GM10266 (cell line): ENCODE measurements at regions not wholly inside any gene's neighbourhood (a gene's known extent, or its start where the extent isn't known, plus 50 kb on each side); places are given as distances from the start of the nearest gene placed in this dataset.

Experiments
- DNase-seq: peaks from one replicate; pipeline ENCODE4 v3.0.0; 2012; ENCODE audit errors: extremely low spot score
- CTCF ChIP-seq: IDR thresholded peaks from 2 replicates; pipeline ENCODE4 v1.5.1; 2012; ENCODE audit warnings: mild to moderate bottlenecking, low read depth; ENCODE audit not compliant: control insufficient read depth, insufficient read depth; ENCODE audit errors: missing control alignments

DNA sequence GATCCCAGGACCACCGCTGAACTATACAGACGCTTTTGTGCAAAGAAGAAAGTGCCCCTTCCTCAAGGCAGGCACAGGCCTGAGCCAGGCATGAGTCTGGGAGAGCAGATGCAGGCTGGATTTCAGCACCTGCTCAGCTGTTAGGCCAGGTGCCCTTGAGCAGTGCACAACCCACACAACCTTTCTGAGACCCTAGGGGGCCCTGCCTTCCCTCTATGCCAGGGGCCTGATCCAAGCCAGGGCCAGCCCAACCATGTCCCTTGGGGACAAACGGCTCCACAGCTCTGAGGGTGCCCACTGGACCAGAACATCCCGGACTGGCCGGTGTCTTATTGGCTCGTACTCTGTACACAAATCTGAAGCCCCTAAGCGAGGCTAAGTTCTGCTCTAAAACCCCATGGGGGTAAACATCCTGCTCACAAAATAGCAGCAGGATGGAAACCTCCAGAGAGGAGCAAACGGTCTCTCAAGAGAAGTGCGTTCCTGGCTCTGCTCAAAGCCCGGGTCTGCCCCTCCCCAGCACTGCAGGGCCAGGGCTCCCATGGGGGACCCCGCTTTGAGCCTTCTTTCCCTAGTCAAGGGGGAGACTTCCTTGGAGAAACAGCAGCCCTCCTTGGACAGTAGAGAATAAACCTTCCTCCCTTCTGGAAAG is 275.1 kb downstream of the NPHP4 start:
- no peak for DNase-seq
- TF ChIP-seq CTCF: no peak

- DNase-seq: no peak
- TF ChIP-seq CTCF: no peak
Measured at GRCh38 chr1:5716126-5716525, 276.1 kb downstream of the NPHP4 start.

DNA sequence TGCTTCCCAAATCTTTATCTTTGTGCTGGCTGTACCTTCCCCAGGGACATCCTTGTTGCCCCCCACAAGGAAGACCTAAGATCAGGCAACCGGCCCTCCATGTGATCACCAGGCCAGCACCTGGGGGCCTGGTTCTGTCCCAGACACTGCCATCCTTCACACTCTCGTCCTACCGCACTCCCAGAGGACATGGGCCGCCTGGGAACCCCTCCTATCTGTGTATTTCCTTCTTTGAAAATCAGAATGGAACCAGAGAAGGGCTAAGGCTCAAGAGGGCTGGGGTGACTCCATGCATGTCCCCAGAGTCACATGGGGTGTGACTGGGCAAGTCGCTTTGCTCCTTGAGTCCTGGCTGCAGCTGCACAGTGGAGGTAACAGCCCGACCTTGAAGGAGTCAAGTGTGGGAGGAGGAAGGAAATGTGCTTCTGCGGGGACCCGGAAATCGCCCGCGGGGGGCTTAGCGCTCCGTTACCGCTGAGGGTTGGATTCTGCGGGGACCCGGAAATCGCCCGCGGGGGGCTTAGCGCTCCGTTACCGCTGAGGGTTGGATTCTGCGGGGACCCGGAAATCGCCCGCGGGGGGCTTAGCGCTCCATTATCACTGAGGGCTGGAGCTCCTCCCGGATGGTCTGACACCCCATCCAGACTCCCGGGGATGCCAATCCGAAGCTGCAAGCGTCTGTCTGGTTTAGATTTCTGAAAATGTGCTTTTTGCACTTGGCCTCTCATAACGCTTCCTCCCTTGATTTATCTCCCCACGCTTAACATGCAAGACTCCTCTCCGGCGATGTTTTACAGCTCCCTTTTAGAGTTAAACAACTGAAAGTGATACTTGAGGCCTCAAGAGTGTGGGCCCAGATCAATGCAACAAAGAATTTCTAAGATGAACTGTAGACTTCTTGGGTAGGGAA is 278.9 kb downstream of the NPHP4 start:
- no peak for TF ChIP-seq CTCF
- DNase-seq: no peak

GRCh38 chr1:5711956-5712645 is 280.1 kb downstream of the NPHP4 start:
- TF ChIP-seq CTCF: no peak
- no peak for DNase-seq

DNA sequence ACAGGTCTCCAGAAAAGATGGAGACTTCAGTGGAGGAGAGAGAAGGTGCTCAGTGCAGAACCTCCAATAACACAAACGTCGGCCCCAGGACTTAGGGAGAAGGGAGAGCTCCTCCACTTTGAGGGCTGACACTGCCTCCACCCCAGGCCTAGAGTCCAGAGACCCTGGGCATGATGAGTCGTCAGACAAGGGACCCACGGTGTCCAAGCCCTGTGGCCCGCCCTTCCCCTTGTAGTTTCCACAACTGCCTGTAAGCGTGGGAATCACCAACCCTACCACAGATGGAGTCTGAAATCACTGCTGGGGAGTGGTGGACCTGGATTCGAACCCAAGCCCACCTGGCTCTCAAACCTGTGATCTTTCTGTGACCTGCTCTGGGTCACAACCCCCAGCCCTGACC is 281.1 kb downstream of the NPHP4 start:
- no peak for DNase-seq
- TF ChIP-seq CTCF: no peak

GRCh38 chr1:5709976-5710375 is 282.2 kb downstream of the NPHP4 start:
- no peak for DNase-seq
- TF ChIP-seq CTCF: no peak
